GM23338 (cell line): ENCODE measurements at regions not wholly inside any gene's neighbourhood (a gene's known extent, or its start where the extent isn't known, plus 50 kb on each side); places are given as distances from the start of the nearest gene placed in this dataset.
A peak's percentile ranks its signal among the peaks of the same experiment; 100 is the strongest.

Experiments
- ATAC-seq: fragments of 200-7000 bp; cut with Tn5 transposase; 3 replicates; pipeline ENCODE4 v1.9.1; 2020
- DNase-seq: peaks from one replicate; pipeline ENCODE4 v3.0.0-alpha.2; 2015; ENCODE audit warnings: low spot score
- H2AFZ ChIP-seq: fragments of 200-600 bp; sonication (generic); 2 replicates; pipeline ENCODE4 v1.8.0; 2016; ENCODE audit warnings: antibody characterized with exemption, mild to moderate bottlenecking, moderate library complexity
- H3F3A ChIP-seq: fragments of 200-600 bp; sonication (generic); replicated peaks from 2 replicates; pipeline ENCODE4 v1.8.0; 2017; ENCODE audit warnings: antibody characterized with exemption, mixed run types, low read depth
- H3K27ac ChIP-seq: fragments of 200-600 bp; sonication (generic); 2 replicates; pipeline ENCODE4 v1.6.1; 2016; ENCODE audit warnings: low read depth
- H3K27me3 ChIP-seq: fragments of 200-600 bp; sonication (generic); 2 replicates; pipeline ENCODE4 v1.8.0; 2016; ENCODE audit warnings: mild to moderate bottlenecking, mixed run types, moderate library complexity; ENCODE audit not compliant: insufficient read depth
- H3K36me3 ChIP-seq: fragments of 200-600 bp; sonication (generic); 2 replicates; pipeline ENCODE4 v1.8.0; 2016; ENCODE audit warnings: mild to moderate bottlenecking; ENCODE audit not compliant: insufficient read depth
- H3K4me1 ChIP-seq: fragments of 200-600 bp; sonication (generic); 2 replicates; pipeline ENCODE4 v1.8.0; 2016; ENCODE audit warnings: mild to moderate bottlenecking, moderate library complexity; ENCODE audit not compliant: insufficient read depth
- H3K4me2 ChIP-seq: fragments of 200-600 bp; sonication (generic); 2 replicates; pipeline ENCODE4 v1.7.1; 2017; ENCODE audit warnings: mixed run types
- H3K4me3 ChIP-seq: fragments of 200-600 bp; sonication (generic); 2 replicates; pipeline ENCODE4 v1.6.1; 2016; ENCODE audit warnings: mixed run types
- H3K79me2 ChIP-seq: fragments of 200-600 bp; sonication (generic); replicated peaks from 2 replicates; pipeline ENCODE4 v1.8.0; 2017; ENCODE audit warnings: mild to moderate bottlenecking; ENCODE audit not compliant: insufficient read depth
- H3K9me2 ChIP-seq: fragments of 200-600 bp; sonication (generic); 2 replicates; pipeline ENCODE4 v1.8.0; 2017; ENCODE audit not compliant: insufficient read depth
- H4K20me1 ChIP-seq: fragments of 200-600 bp; sonication (generic); replicated peaks from 2 replicates; pipeline ENCODE4 v1.8.0; 2017; ENCODE audit warnings: mild to moderate bottlenecking; ENCODE audit not compliant: insufficient read depth
- H3K27ac Mint-ChIP-seq: 2 replicates; pipeline ENCODE4 v1.8.0; 2020; ENCODE audit warnings: inconsistent platforms, mild to moderate bottlenecking, moderate library complexity, mixed read lengths
- H3K27me3 Mint-ChIP-seq: 3 replicates; pipeline ENCODE4 v1.8.0; 2022; ENCODE audit warnings: low read depth, mild to moderate bottlenecking, moderate library complexity, mixed read lengths, inconsistent platforms; ENCODE audit not compliant: insufficient read depth, poor library complexity
- H3K36me3 Mint-ChIP-seq: 3 replicates; pipeline ENCODE4 v1.8.0; 2021; ENCODE audit warnings: low read depth, mild to moderate bottlenecking, inconsistent platforms, moderate library complexity, mixed read lengths
- H3K4me1 Mint-ChIP-seq: 3 replicates; pipeline ENCODE4 v1.8.0; 2020; ENCODE audit warnings: mild to moderate bottlenecking, inconsistent platforms, mixed read lengths
- H3K4me3 Mint-ChIP-seq: 3 replicates; pipeline ENCODE4 v1.8.0; 2021; ENCODE audit warnings: moderate library complexity, mild to moderate bottlenecking, inconsistent platforms, mixed read lengths
- H3K9me3 Mint-ChIP-seq: 3 replicates; pipeline ENCODE4 v1.8.0; 2020; ENCODE audit warnings: moderate library complexity, mild to moderate bottlenecking, inconsistent platforms, mixed read lengths
- CREB1 ChIP-seq: fragments of 250-450 bp; sonication (Bioruptor Pico); IDR thresholded peaks from 2 replicates; pipeline ENCODE4 v1.5.0; 2020; ENCODE audit warnings: low read depth, mild to moderate bottlenecking, moderate library complexity
- EZH2 ChIP-seq: fragments of 200-600 bp; sonication (generic); IDR thresholded peaks from one replicate; pipeline ENCODE4 v1.8.0; 2017; ENCODE audit warnings: antibody characterized with exemption, mild to moderate bottlenecking, low read depth; ENCODE audit not compliant: unreplicated experiment
- EZH2phosphoT487 ChIP-seq: fragments of 200-600 bp; sonication (generic); IDR thresholded peaks from one replicate; pipeline ENCODE4 v1.8.1; 2018; ENCODE audit warnings: antibody characterized with exemption; ENCODE audit not compliant: unreplicated experiment
- JUNB ChIP-seq: IDR thresholded peaks from one replicate; pipeline ENCODE4 v1.6.1; 2016; ENCODE audit warnings: antibody characterized with exemption; ENCODE audit not compliant: unreplicated experiment
- NANOG ChIP-seq: IDR thresholded peaks from 2 replicates; pipeline ENCODE4 v1.6.1; 2016; ENCODE audit warnings: antibody characterized with exemption, borderline replicate concordance
- POLR2AphosphoS5 ChIP-seq: IDR thresholded peaks from 2 replicates; pipeline ENCODE4 v1.6.1; 2016; ENCODE audit warnings: antibody characterized with exemption, low read depth
- REST ChIP-seq: IDR thresholded peaks from one replicate; pipeline ENCODE4 v1.6.1; 2018; ENCODE audit warnings: antibody characterized with exemption; ENCODE audit not compliant: unreplicated experiment
- STAT1 ChIP-seq: IDR thresholded peaks from one replicate; pipeline ENCODE4 v1.6.1; 2016; ENCODE audit warnings: antibody characterized with exemption; ENCODE audit not compliant: unreplicated experiment
- ZNF114 ChIP-seq: fragments of 250-450 bp; sonication (Bioruptor Pico); IDR thresholded peaks from 2 replicates; pipeline ENCODE4 v1.5.0; 2020; ENCODE audit warnings: mild to moderate bottlenecking, moderate library complexity
- ZNF331 ChIP-seq: fragments of 250-450 bp; sonication (Bioruptor Pico); IDR thresholded peaks from 2 replicates; pipeline ENCODE4 v1.5.0; 2020; ENCODE audit warnings: low read depth, mild to moderate bottlenecking, moderate library complexity
- TF ChIP-seq, protein P1 (sequence below): fragments of 250-450 bp; sonication (Bioruptor Pico); IDR thresholded peaks from 2 replicates; pipeline ENCODE4 v1.5.0; 2020; ENCODE audit warnings: mild to moderate bottlenecking, moderate library complexity
- TF ChIP-seq, protein P2 (sequence below), 2 experiments: fragments of 200-600 bp in 1 of 2; sonication (generic) in 1 of 2; conservative IDR thresholded peaks; 2 replicates each; pipeline versions ENCODE4 v1.5.1 to v1.6.1; 2016 to 2017; ENCODE audit warnings: antibody characterized with exemption in 2 of 2, low read depth in 2 of 2, mild to moderate bottlenecking in 2 of 2, moderate library complexity in 1 of 2
- TF ChIP-seq, protein P3 (sequence below): IDR thresholded peaks from 2 replicates; pipeline ENCODE4 v1.6.1; 2016; ENCODE audit warnings: antibody characterized with exemption

DNA sequence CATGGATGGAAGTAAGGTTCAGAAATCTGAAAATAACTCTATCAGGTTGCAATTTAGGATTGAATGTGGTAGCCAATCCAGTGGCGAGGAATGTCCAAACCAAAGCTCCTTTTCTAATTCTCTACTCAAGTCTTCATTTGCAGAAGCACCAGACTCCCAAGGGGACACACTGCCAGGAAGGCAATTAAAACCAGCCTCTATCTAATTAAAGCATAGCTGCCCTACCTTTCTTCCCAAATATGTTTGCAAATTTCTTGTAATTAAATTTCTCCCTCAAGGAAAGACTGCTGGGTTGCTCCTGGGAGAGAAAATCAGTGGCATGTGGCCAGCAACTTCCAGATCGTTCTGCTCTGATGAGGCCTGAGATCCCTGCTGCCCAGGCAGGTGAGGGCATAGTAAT lies 153.4 kb upstream of the MCTP2 start:
- H3K9me2 ChIP-seq, result peaks cover 4% of the 10 kb centered on the region; the same call in 1 of the 2 replicates
- 0 out of 2 replicates have a peak overlapping the region, but pooled peaks have one; percentile 28 for H2AFZ ChIP-seq
- H3F3A ChIP-seq, result no peaks in the 10 kb centered on the region
- H3K27me3 ChIP-seq, result no peaks in the 10 kb centered on the region
- no peak overlapping the region for H3K27ac Mint-ChIP-seq
- TF ChIP-seq CREB1 (CRISPR knock-in tag) (no peak), ZNF114 (CRISPR knock-in tag) (no peak), REST (no peak), STAT1 (no peak), NANOG (no peak), ZNF331 (CRISPR knock-in tag) (no peak), EZH2phosphoT487 (no peak), EZH2 (no peak), JUNB (no peak), POLR2AphosphoS5 (no peak)
- TF ChIP-seq, protein P1, sequence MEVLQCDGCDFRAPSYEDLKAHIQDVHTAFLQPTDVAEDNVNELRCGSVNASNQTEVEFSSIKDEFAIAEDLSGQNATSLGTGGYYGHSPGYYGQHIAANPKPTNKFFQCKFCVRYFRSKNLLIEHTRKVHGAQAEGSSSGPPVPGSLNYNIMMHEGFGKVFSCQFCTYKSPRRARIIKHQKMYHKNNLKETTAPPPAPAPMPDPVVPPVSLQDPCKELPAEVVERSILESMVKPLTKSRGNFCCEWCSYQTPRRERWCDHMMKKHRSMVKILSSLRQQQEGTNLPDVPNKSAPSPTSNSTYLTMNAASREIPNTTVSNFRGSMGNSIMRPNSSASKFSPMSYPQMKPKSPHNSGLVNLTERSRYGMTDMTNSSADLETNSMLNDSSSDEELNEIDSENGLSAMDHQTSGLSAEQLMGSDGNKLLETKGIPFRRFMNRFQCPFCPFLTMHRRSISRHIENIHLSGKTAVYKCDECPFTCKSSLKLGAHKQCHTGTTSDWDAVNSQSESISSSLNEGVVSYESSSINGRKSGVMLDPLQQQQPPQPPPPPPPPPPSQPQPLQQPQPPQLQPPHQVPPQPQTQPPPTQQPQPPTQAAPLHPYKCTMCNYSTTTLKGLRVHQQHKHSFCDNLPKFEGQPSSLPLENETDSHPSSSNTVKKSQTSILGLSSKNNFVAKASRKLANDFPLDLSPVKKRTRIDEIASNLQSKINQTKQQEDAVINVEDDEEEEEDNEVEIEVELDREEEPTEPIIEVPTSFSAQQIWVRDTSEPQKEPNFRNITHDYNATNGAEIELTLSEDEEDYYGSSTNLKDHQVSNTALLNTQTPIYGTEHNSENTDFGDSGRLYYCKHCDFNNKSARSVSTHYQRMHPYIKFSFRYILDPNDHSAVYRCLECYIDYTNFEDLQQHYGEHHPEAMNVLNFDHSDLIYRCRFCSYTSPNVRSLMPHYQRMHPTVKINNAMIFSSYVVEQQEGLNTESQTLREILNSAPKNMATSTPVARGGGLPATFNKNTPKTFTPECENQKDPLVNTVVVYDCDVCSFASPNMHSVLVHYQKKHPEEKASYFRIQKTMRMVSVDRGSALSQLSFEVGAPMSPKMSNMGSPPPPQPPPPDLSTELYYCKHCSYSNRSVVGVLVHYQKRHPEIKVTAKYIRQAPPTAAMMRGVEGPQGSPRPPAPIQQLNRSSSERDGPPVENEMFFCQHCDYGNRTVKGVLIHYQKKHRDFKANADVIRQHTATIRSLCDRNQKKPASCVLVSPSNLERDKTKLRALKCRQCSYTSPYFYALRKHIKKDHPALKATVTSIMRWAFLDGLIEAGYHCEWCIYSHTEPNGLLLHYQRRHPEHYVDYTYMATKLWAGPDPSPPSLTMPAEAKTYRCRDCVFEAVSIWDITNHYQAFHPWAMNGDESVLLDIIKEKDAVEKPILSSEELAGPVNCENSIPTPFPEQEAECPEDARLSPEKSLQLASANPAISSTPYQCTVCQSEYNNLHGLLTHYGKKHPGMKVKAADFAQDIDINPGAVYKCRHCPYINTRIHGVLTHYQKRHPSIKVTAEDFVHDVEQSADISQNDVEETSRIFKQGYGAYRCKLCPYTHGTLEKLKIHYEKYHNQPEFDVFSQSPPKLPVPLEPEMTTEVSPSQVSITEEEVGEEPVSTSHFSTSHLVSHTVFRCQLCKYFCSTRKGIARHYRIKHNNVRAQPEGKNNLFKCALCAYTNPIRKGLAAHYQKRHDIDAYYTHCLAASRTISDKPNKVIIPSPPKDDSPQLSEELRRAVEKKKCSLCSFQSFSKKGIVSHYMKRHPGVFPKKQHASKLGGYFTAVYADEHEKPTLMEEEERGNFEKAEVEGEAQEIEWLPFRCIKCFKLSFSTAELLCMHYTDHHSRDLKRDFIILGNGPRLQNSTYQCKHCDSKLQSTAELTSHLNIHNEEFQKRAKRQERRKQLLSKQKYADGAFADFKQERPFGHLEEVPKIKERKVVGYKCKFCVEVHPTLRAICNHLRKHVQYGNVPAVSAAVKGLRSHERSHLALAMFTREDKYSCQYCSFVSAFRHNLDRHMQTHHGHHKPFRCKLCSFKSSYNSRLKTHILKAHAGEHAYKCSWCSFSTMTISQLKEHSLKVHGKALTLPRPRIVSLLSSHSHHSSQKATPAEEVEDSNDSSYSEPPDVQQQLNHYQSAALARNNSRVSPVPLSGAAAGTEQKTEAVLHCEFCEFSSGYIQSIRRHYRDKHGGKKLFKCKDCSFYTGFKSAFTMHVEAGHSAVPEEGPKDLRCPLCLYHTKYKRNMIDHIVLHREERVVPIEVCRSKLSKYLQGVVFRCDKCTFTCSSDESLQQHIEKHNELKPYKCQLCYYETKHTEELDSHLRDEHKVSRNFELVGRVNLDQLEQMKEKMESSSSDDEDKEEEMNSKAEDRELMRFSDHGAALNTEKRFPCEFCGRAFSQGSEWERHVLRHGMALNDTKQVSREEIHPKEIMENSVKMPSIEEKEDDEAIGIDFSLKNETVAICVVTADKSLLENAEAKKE, result no peak
- TF ChIP-seq, protein P2, sequence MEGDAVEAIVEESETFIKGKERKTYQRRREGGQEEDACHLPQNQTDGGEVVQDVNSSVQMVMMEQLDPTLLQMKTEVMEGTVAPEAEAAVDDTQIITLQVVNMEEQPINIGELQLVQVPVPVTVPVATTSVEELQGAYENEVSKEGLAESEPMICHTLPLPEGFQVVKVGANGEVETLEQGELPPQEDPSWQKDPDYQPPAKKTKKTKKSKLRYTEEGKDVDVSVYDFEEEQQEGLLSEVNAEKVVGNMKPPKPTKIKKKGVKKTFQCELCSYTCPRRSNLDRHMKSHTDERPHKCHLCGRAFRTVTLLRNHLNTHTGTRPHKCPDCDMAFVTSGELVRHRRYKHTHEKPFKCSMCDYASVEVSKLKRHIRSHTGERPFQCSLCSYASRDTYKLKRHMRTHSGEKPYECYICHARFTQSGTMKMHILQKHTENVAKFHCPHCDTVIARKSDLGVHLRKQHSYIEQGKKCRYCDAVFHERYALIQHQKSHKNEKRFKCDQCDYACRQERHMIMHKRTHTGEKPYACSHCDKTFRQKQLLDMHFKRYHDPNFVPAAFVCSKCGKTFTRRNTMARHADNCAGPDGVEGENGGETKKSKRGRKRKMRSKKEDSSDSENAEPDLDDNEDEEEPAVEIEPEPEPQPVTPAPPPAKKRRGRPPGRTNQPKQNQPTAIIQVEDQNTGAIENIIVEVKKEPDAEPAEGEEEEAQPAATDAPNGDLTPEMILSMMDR (conservative IDR thresholded peaks at IDR 0.05; ENCODE audit: low read depth in 2 of 2), result no peak
- TF ChIP-seq, protein P3, sequence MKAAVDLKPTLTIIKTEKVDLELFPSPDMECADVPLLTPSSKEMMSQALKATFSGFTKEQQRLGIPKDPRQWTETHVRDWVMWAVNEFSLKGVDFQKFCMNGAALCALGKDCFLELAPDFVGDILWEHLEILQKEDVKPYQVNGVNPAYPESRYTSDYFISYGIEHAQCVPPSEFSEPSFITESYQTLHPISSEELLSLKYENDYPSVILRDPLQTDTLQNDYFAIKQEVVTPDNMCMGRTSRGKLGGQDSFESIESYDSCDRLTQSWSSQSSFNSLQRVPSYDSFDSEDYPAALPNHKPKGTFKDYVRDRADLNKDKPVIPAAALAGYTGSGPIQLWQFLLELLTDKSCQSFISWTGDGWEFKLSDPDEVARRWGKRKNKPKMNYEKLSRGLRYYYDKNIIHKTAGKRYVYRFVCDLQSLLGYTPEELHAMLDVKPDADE, result no peak
- no peak overlapping the region for H3K4me3 Mint-ChIP-seq
- H3K27ac ChIP-seq, result no peak overlapping the region
- H3K4me3 ChIP-seq, result no peak overlapping the region
- H3K4me1 Mint-ChIP-seq, result peaks cover 6% of the 10 kb centered on the region; the same call in 2 of the 3 replicates
- no peaks in the 10 kb centered on the region for H3K36me3 ChIP-seq
- no peak overlapping the region for H3K4me2 ChIP-seq
- H3K36me3 Mint-ChIP-seq, result no peaks in the 10 kb centered on the region
- no peaks in the 10 kb centered on the region; the same call in 1 of the 2 replicates for H3K4me1 ChIP-seq
- H3K9me3 Mint-ChIP-seq, result no peaks in the 10 kb centered on the region
- no peak for ATAC-seq
- peaks cover 5% of the 10 kb centered on the region for H3K27me3 Mint-ChIP-seq
- no peaks in the 10 kb centered on the region for H3K79me2 ChIP-seq
- no peak for DNase-seq
- H4K20me1 ChIP-seq, result no peaks in the 10 kb centered on the region
